Pancreas (tissue), 10 donors: ENCODE measurements at regions not wholly inside any gene's neighbourhood (a gene's known extent, or its start where the extent isn't known, plus 50 kb on each side); places are given as distances from the start of the nearest gene placed in this dataset.

Experiments
- ATAC-seq, 4 donors: fragments of 200-7000 bp; cut with Tn5 transposase; one replicate each; pipeline versions ENCODE4 v1.8.0 to v1.9.1; 2020; ENCODE audit warnings: mild to moderate bottlenecking in 4 of 4, moderate library complexity in 4 of 4
- DNase-seq, 6 donors: peaks; one replicate each; pipeline ENCODE4 v3.0.0-alpha.2; 2020
- FAIRE-seq: peaks from 2 replicates; lab custom pipeline; 2012; peaks lifted over from hg19 to GRCh38; lab: Jason Lieb, UNC
- H3K27ac ChIP-seq, 4 donors: fragments of 200-600 bp; sonication (generic); 1 replicate in 3 of 4; 2 replicates in 1 of 4; pipeline versions ENCODE4 v1.5.0 to v1.8.0; 2020
- H3K27me3 ChIP-seq, 4 donors: fragments of 200-600 bp; one replicate each; pipeline ENCODE4 v1.8.0; 2021
- H3K36me3 ChIP-seq, 3 donors: fragments of 200-600 bp; sonication (generic) in 1 of 3; one replicate each; pipeline versions ENCODE4 v1.5.0 to v1.8.0; 2020 to 2021
- H3K4me1 ChIP-seq, 3 donors: fragments of 200-600 bp; one replicate each; pipeline ENCODE4 v1.8.0; 2021
- H3K4me3 ChIP-seq, 4 donors: fragments of 200-600 bp; sonication (generic) in 2 of 4; one replicate each; pipeline versions ENCODE4 v1.5.0 to v1.8.0; 2020 to 2021
- H3K9me3 ChIP-seq, 4 donors: fragments of 200-600 bp; one replicate each; pipeline ENCODE4 v1.8.0; 2021
- WGBS, 2 donors: extraction: QIAGEN DNeasy Blood & Tissue Kit; methylation state at CpG; one replicate each; pipeline ENCODE4 v1.1.7; 2013; 5-methylcytosine and 5-hydroxymethylcytosine counted together
- intact Hi-C, 3 donors: fragments of 100-400 bp; cut with DNase I; formaldehyde crosslinking; loops; one replicate each; pipeline versions ENCODE4 v1.11.1 to v1.14.2; 2022
- TF ChIP-seq, protein P1 (sequence below), 4 donors: fragments of 200-600 bp; sonication (generic) in 3 of 4; IDR thresholded peaks; one replicate each; pipeline versions ENCODE4 v1.5.0 to v1.8.0; 2021; ENCODE audit warnings: antibody characterized with exemption in 4 of 4
- donor health status: healthy with polysubstance abuse.
- donor health status: DM: no; HTN: no; CAD: no; lungs with moderate emphysema.
- donor health status: DM: no; HTN: no; CAD: no.
- donor health status: control.
- donor health status: control.
- donor health status: Bipolar disorder and iron deficiency.
- donor health status: DM: yes; HTN: yes; CAD: no.
- donor health status: DM: no; HTN: no; CAD: no.
- donor health status: DM: no; HTN: no; CAD: no.
- donor health status: DM: yes; HTN: yes; CAD: no.

DNA sequence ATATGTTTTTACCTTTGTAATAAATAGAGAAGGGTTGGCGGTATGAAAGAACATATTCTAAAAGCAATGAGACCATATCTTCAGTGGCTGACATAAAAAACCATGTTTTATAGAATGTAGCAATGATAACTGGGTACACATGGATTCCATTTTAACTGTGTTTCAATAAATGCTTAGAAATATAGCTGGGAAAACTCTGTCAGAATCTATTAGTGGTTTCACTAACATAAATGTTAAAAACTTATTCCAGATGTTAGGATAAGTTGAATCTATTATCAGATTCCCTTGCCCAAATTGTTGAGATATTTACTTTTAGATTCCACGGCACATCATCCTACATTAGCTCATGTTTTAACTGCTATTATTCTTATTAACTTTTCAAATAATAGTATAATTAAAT is 772.2 kb upstream of the ALCAM start:
- H3K36me3 ChIP-seq, result no peaks in the 10 kb centered on the region
- WGBS, 2 donors, result 76 to 86% methylated on average over 2 of the region's 2 CpGs
- no peak for ATAC-seq
- no peaks in the 10 kb centered on the region for H3K9me3 ChIP-seq
- no peak for DNase-seq
- peaks cover 0 to 9% (median 0%) of the 10 kb centered on the region in 3 donors for H3K4me1 ChIP-seq
- intact Hi-C loops, result loop anchor here in 1 of 3 donors (10.0 kb wide), 1 partner anchor 770 kb away; the partner anchor contains the start of gene ALCAM
- no peak overlapping the region for H3K4me3 ChIP-seq
- TF ChIP-seq, protein P1, sequence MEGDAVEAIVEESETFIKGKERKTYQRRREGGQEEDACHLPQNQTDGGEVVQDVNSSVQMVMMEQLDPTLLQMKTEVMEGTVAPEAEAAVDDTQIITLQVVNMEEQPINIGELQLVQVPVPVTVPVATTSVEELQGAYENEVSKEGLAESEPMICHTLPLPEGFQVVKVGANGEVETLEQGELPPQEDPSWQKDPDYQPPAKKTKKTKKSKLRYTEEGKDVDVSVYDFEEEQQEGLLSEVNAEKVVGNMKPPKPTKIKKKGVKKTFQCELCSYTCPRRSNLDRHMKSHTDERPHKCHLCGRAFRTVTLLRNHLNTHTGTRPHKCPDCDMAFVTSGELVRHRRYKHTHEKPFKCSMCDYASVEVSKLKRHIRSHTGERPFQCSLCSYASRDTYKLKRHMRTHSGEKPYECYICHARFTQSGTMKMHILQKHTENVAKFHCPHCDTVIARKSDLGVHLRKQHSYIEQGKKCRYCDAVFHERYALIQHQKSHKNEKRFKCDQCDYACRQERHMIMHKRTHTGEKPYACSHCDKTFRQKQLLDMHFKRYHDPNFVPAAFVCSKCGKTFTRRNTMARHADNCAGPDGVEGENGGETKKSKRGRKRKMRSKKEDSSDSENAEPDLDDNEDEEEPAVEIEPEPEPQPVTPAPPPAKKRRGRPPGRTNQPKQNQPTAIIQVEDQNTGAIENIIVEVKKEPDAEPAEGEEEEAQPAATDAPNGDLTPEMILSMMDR (IDR thresholded peaks at IDR 0.05), result no peak
- no peak overlapping the region for H3K27ac ChIP-seq
- peak; percentile 23 for FAIRE-seq
- no peaks in the 10 kb centered on the region for H3K27me3 ChIP-seq

DNA sequence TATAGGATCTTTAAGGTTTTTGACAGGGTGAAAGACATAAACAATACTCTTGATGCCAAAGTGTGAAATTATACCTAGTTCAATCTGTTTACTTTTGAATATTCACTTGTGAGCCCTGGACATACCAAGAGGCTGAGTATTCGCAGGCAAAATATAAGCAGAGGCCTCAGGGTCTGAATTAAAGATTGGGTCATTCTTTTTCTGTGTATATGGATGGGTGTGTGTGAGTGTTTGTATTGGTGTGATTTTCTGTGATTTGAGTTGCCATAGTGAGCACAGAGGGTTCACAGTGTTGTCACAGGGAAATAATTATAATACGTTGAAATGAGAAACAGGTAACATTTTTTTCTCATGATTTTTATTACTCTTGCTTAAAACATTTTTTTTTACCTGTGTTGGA is 770.7 kb upstream of the ALCAM start:
- DNase-seq, result no peak
- TF ChIP-seq, protein P1 (IDR thresholded peaks at IDR 0.05), result no peak
- Histone ChIP-seq H3K36me3 (no peaks in the 10 kb centered on the region), H3K27me3 (no peaks in the 10 kb centered on the region), H3K9me3 (no peaks in the 10 kb centered on the region), H3K4me3 (no peak overlapping the region), H3K4me1 (peaks cover 0 to 9% (median 0%) of the 10 kb centered on the region in 3 donors), H3K27ac (no peak overlapping the region)
- no peak for FAIRE-seq
- 81 to 86% methylated on average over 2 of the region's 2 CpGs for WGBS, 2 donors
- intact Hi-C loops, result loop anchor here in 1 of 3 donors (10.0 kb wide), 1 partner anchor 769 kb away; the partner anchor contains the start of gene ALCAM
- ATAC-seq, result no peak

DNA sequence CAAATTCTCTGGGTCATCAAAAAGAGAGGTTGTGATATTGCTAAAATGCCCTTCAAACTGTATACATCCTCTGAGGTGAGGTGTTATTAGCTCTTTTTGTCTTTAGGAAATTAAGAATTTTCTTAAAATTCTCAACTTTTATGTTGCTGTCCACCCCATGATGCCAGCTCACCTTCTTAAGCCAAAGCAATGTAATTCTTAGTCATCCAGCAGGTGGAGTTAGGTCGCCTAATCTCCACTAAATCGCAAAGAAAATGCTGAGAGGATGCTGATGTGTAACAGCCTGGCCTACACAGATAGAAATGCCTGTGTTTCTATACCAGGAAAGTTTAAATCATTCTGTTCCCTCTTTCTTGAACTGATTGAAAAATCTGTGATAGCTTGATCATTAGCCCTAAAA is 770.2 kb upstream of the ALCAM start:
- no peaks in the 10 kb centered on the region for H3K36me3 ChIP-seq
- H3K4me3 ChIP-seq, result no peak overlapping the region
- no peaks in the 10 kb centered on the region for H3K27me3 ChIP-seq
- DNase-seq (peak in 1 of 6 donors; percentile 15), FAIRE-seq (no peak), ATAC-seq (peak; percentile 71 to 90 (median 88))
- 5 to 11% methylated on average over 2 of the region's 2 CpGs for WGBS, 2 donors
- intact Hi-C loops, result loop anchor here in 1 of 3 donors (10.0 kb wide), 1 partner anchor 768 kb away; the partner anchor contains the start of gene ALCAM
- no peak overlapping the region for H3K27ac ChIP-seq
- TF ChIP-seq, protein P1 (IDR thresholded peaks at IDR 0.05), result peak in 3 of 4 donors; percentile 24 to 41 (median 38)
- peaks cover 0 to 9% (median 0%) of the 10 kb centered on the region in 3 donors for H3K4me1 ChIP-seq
- no peaks in the 10 kb centered on the region for H3K9me3 ChIP-seq

- ATAC-seq, result peak; percentile 38 to 87 (median 84)
Observed at GRCh38 chr3:104598848-104599511, 767.7 kb upstream of the ALCAM start.

More at GRCh38 chr3:104598848-104599511, 767.7 kb upstream of the ALCAM start:
- TF ChIP-seq, protein P1 (IDR thresholded peaks at IDR 0.05), result no peak
- Histone ChIP-seq H3K27me3 (no peaks in the 10 kb centered on the region), H3K36me3 (no peaks in the 10 kb centered on the region), H3K27ac (no peak overlapping the region), H3K4me3 (no peak overlapping the region), H3K9me3 (no peaks in the 10 kb centered on the region), H3K4me1 (peaks cover 0 to 9% (median 0%) of the 10 kb centered on the region in 3 donors)
- DNase-seq, result peak in 1 of 6 donors; percentile 32
- FAIRE-seq, result no peak
- WGBS, 2 donors, result 37 to 41% methylated on average over 6 of the region's 6 CpGs
- intact Hi-C loops, result loop anchor here in 1 of 3 donors (10.0 kb wide), 1 partner anchor 766 kb away; the partner anchor contains the start of gene ALCAM
